ENCODE measurements at regions not wholly inside any gene's neighbourhood (a gene's known extent, or its start where the extent isn't known, plus 50 kb on each side); places are given as distances from the start of the nearest gene placed in this dataset.

DNA sequence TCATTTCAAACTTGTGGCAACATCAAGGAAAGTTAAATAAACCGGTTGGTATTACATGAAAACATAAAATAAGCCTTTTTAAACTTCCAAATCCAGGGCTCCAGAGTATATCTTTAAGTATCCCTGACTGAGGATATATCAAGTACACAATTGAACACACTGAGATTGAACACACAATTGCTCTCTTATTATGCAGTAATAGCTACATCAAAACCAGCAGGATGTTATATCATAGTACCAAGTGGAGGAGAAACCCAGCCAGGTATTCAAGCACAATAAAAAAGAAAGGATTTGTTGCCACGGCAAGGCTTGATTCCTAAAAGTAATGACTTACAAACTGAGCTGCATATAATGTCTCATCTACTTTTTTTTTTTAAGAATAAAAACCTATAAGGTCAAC lies 605.8 kb downstream of the SPOCK3 start:
- TF ChIP-seq, protein P1, sequence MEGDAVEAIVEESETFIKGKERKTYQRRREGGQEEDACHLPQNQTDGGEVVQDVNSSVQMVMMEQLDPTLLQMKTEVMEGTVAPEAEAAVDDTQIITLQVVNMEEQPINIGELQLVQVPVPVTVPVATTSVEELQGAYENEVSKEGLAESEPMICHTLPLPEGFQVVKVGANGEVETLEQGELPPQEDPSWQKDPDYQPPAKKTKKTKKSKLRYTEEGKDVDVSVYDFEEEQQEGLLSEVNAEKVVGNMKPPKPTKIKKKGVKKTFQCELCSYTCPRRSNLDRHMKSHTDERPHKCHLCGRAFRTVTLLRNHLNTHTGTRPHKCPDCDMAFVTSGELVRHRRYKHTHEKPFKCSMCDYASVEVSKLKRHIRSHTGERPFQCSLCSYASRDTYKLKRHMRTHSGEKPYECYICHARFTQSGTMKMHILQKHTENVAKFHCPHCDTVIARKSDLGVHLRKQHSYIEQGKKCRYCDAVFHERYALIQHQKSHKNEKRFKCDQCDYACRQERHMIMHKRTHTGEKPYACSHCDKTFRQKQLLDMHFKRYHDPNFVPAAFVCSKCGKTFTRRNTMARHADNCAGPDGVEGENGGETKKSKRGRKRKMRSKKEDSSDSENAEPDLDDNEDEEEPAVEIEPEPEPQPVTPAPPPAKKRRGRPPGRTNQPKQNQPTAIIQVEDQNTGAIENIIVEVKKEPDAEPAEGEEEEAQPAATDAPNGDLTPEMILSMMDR (IDR thresholded peaks at IDR 0.05; ENCODE audit: insufficient read depth, low read length, poor library complexity, severe bottlenecking), result no peak
- TF ChIP-seq EZH2phosphoT487 (conservative IDR thresholded peaks at IDR 0.05; ENCODE audit: low read length), result no peak

All from SU-DHL-6 (cell line).